PC-3 (cell line): ENCODE measurements at regions not wholly inside any gene's neighbourhood (a gene's known extent, or its start where the extent isn't known, plus 50 kb on each side); places are given as distances from the start of the nearest gene placed in this dataset.

Source experiments
- ATAC-seq: fragments of 200-7000 bp; cut with Tn5 transposase; 2 replicates; pipeline ENCODE4 v1.9.1; 2020; ENCODE audit warnings: mild to moderate bottlenecking, moderate library complexity
- BruUV-seq: library from RNA; stranded (reverse); fragments of 400-500 nt; replicated peaks from 2 replicates; lab custom pipeline; 2021; lab: Mats Ljungman, UMichigan
- CTCF ChIA-PET: fragments of 300-600 bp; sonication (Branson Sonifier 250); formaldehyde crosslinking; loops from one replicate; lab custom pipeline; 2022; ENCODE audit warnings: antibody characterized with exemption; lab: Charles Lee
- POLR2A ChIA-PET: fragments of 300-600 bp; sonication (Branson Sonifier 250); formaldehyde crosslinking; loops from one replicate; lab custom pipeline; 2022; ENCODE audit warnings: antibody characterized with exemption; ENCODE audit not compliant: unreplicated experiment; lab: Charles Lee
- DNase-seq: peaks from one replicate; pipeline ENCODE4 v3.0.0-alpha.2; 2015
- H2AFZ ChIP-seq: fragments of 300-600 bp; sonication (generic); 2 replicates; pipeline ENCODE4 v1.6.0; 2016; ENCODE audit warnings: antibody characterized with exemption, low read length
- H3F3A ChIP-seq: fragments of 300-600 bp; sonication (generic); one replicate; pipeline ENCODE4 v1.6.0; 2017; ENCODE audit warnings: antibody characterized with exemption, low read length, control low read depth, mild to moderate bottlenecking; ENCODE audit not compliant: unreplicated experiment
- H3K27ac ChIP-seq: fragments of 300-600 bp; sonication (generic); 2 replicates; pipeline ENCODE4 v1.5.1; 2016; ENCODE audit warnings: mild to moderate bottlenecking, low read length
- H3K27me3 ChIP-seq: fragments of 300-600 bp; sonication (generic); 2 replicates; pipeline ENCODE4 v1.6.1; 2016; ENCODE audit warnings: low read length, mixed read lengths
- H3K36me3 ChIP-seq: fragments of 300-600 bp; sonication (generic); 2 replicates; pipeline ENCODE4 v1.6.1; 2016; ENCODE audit warnings: low read depth, mixed run types, low read length, mixed read lengths
- H3K4me1 ChIP-seq: fragments of 300-600 bp; sonication (generic); 2 replicates; pipeline ENCODE4 v1.5.1; 2016; ENCODE audit warnings: low read length; ENCODE audit not compliant: insufficient read depth
- H3K4me2 ChIP-seq: fragments of 300-600 bp; sonication (generic); 2 replicates; pipeline ENCODE4 v1.6.0; 2016; ENCODE audit warnings: low read length
- H3K4me3 ChIP-seq: fragments of 300-600 bp; sonication (generic); 2 replicates; pipeline ENCODE4 v1.5.1; 2016; ENCODE audit warnings: mild to moderate bottlenecking, low read length, mixed read lengths
- H3K79me2 ChIP-seq: fragments of 300-600 bp; sonication (generic); 2 replicates; pipeline ENCODE4 v1.6.1; 2017; ENCODE audit warnings: low read length, mixed read lengths
- H3K9ac ChIP-seq: fragments of 300-600 bp; sonication (generic); 2 replicates; pipeline ENCODE4 v1.6.0; 2016; ENCODE audit warnings: mild to moderate bottlenecking, low read length
- H3K9me2 ChIP-seq: fragments of 300-600 bp; sonication (generic); replicated peaks from 2 replicates; pipeline ENCODE4 v1.6.1; 2016; ENCODE audit warnings: mixed run types, low read length, mixed read lengths
- H3K9me3 ChIP-seq: fragments of 300-600 bp; sonication (generic); 2 replicates; pipeline ENCODE4 v1.6.1; 2016; ENCODE audit warnings: low read length, mixed read lengths
- H4K20me1 ChIP-seq: fragments of 300-600 bp; sonication (generic); 2 replicates; pipeline ENCODE4 v1.6.1; 2016; ENCODE audit warnings: low read length, mixed read lengths
- EZH2 ChIP-seq: fragments of 300-600 bp; sonication (generic); IDR thresholded peaks from one replicate; pipeline ENCODE4 v1.6.1; 2017; ENCODE audit warnings: antibody characterized with exemption, mild to moderate bottlenecking, low read length; ENCODE audit not compliant: unreplicated experiment
- EZH2phosphoT487 ChIP-seq: fragments of 300-600 bp; sonication (generic); IDR thresholded peaks from 2 replicates; pipeline ENCODE4 v1.6.1; 2018; ENCODE audit warnings: mild to moderate bottlenecking, antibody characterized with exemption, low read length, borderline replicate concordance
- intact Hi-C: fragments of 100-400 bp; cut with micrococcal nuclease; formaldehyde crosslinking; loops from 2 replicates; pipeline ENCODE4 v1.9.0; 2023
- TF ChIP-seq, protein P1 (sequence below): fragments of 300-600 bp; sonication (generic); conservative IDR thresholded peaks from 2 replicates; pipeline ENCODE4 v1.5.1; 2017; ENCODE audit warnings: antibody characterized with exemption, low read depth, mild to moderate bottlenecking, low read length

GRCh38 chr4:137768196-137768595, 235.9 kb upstream of the PCDH18 start:
- Histone ChIP-seq H3K4me3 (no peak overlapping the region), H2AFZ (no peak overlapping the region), H3K4me1 (no peaks in the 10 kb centered on the region), H3K9ac (no peak overlapping the region), H3K36me3 (no peaks in the 10 kb centered on the region), H3K27me3 (no peaks in the 10 kb centered on the region), H3K4me2 (no peak overlapping the region), H3K9me3 (no peaks in the 10 kb centered on the region), H3K27ac (no peak overlapping the region), H3K79me2 (no peaks in the 10 kb centered on the region), H3F3A (no peaks in the 10 kb centered on the region), H4K20me1 (no peaks in the 10 kb centered on the region), H3K9me2 (no peaks in the 10 kb centered on the region)
- ATAC-seq (no peak), DNase-seq (no peak)
- ChIA-PET CTCF (no interaction called here), POLR2A (no interaction called here)
- TF ChIP-seq EZH2 (no peak), EZH2phosphoT487 (no peak)
- TF ChIP-seq, protein P1, sequence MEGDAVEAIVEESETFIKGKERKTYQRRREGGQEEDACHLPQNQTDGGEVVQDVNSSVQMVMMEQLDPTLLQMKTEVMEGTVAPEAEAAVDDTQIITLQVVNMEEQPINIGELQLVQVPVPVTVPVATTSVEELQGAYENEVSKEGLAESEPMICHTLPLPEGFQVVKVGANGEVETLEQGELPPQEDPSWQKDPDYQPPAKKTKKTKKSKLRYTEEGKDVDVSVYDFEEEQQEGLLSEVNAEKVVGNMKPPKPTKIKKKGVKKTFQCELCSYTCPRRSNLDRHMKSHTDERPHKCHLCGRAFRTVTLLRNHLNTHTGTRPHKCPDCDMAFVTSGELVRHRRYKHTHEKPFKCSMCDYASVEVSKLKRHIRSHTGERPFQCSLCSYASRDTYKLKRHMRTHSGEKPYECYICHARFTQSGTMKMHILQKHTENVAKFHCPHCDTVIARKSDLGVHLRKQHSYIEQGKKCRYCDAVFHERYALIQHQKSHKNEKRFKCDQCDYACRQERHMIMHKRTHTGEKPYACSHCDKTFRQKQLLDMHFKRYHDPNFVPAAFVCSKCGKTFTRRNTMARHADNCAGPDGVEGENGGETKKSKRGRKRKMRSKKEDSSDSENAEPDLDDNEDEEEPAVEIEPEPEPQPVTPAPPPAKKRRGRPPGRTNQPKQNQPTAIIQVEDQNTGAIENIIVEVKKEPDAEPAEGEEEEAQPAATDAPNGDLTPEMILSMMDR, result no peak
- intact Hi-C loops, result no loop called here
- BruUV-seq, result no TSS peak

DNA sequence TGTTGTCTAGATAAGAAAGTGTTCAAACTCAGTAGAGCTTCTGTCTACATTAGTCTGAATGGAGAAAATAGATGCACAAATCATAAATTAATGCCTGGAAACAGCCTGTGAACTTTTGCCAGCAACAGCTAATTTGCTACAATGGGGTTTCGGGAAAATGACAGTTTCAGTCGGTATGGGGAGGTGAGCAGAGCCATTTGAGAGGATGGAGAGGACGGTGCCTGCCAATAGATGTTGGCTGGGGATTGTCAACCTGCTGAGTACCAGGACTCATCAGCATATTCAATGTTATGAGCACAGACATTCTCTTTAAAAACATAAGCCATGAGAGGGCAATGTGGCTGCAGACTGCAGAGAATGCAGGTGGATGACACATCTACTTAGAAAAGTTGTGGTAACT, 230.3 kb upstream of the PCDH18 start:
- DNase-seq (no peak), ATAC-seq (no peak)
- Histone ChIP-seq H2AFZ (no peak overlapping the region), H3K4me3 (no peak overlapping the region), H3K27me3 (no peaks in the 10 kb centered on the region), H3K79me2 (no peaks in the 10 kb centered on the region), H3K9me2 (no peaks in the 10 kb centered on the region), H3K27ac (no peak overlapping the region), H4K20me1 (no peaks in the 10 kb centered on the region), H3K4me2 (no peak overlapping the region), H3K36me3 (no peaks in the 10 kb centered on the region), H3K9me3 (no peaks in the 10 kb centered on the region), H3K4me1 (no peaks in the 10 kb centered on the region), H3K9ac (no peak overlapping the region), H3F3A (no peaks in the 10 kb centered on the region)
- POLR2A ChIA-PET, result no interaction called here
- TF ChIP-seq, protein P1, result no peak
- no peak for TF ChIP-seq EZH2phosphoT487
- TF ChIP-seq EZH2, result no peak
- CTCF ChIA-PET, result no interaction called here
- intact Hi-C loops, result no loop called here
- no TSS peak for BruUV-seq

GRCh38 chr4:137754652-137755471, 222.6 kb upstream of the PCDH18 start:
- Histone ChIP-seq H3K4me1 (peaks cover 12% of the 10 kb centered on the region), H3K36me3 (no peaks in the 10 kb centered on the region), H3K9ac (no peak overlapping the region), H3F3A (no peaks in the 10 kb centered on the region), H3K27ac (no peak overlapping the region), H3K9me3 (no peaks in the 10 kb centered on the region), H3K4me2 (peak overlapping the region; percentile 54), H3K27me3 (no peaks in the 10 kb centered on the region), H4K20me1 (no peaks in the 10 kb centered on the region), H2AFZ (no peak overlapping the region), H3K9me2 (no peaks in the 10 kb centered on the region), H3K79me2 (no peaks in the 10 kb centered on the region), H3K4me3 (no peak overlapping the region)
- POLR2A ChIA-PET, result no interaction called here
- ATAC-seq (peak; percentile 69), DNase-seq (peak; percentile 53)
- intact Hi-C loops, result no loop called here
- CTCF ChIA-PET, result interaction anchor here (0.6 kb wide), 1 partner anchor 107 kb away, joined by 3 read pairs; no protein-coding TSS in a partner anchor
- no peak for TF ChIP-seq EZH2phosphoT487
- TF ChIP-seq EZH2, result no peak
- TF ChIP-seq, protein P1, result no peak
- no TSS peak for BruUV-seq
